Peyer's patch (tissue), 4 donors: ENCODE measurements at regions not wholly inside any gene's neighbourhood (a gene's known extent, or its start where the extent isn't known, plus 50 kb on each side); places are given as distances from the start of the nearest gene placed in this dataset.
"Not testable (repeated sequence)": the region's sequence is repeated elsewhere in the genome, so short reads cannot be mapped to it uniquely, and the experiment has no call there.

Source experiments
- CTCF ChIP-seq, 6 experiments: fragments of 450-650 bp in 4 of 6; fragments of 200-600 bp in 2 of 6; sonication (generic) in 1 of 6; IDR thresholded peaks; one replicate each; pipeline ENCODE4 v1.5.1; 2017 to 2019; ENCODE audit warnings: antibody characterized with exemption in 6 of 6, mild to moderate bottlenecking in 3 of 6, moderate library complexity in 1 of 6
- POLR2A ChIP-seq, 2 donors: fragments of 450-650 bp; IDR thresholded peaks; one replicate each; pipeline ENCODE4 v1.5.1; 2017; ENCODE audit warnings: antibody characterized with exemption in 2 of 2, mild to moderate bottlenecking in 2 of 2, moderate library complexity in 2 of 2

DNA sequence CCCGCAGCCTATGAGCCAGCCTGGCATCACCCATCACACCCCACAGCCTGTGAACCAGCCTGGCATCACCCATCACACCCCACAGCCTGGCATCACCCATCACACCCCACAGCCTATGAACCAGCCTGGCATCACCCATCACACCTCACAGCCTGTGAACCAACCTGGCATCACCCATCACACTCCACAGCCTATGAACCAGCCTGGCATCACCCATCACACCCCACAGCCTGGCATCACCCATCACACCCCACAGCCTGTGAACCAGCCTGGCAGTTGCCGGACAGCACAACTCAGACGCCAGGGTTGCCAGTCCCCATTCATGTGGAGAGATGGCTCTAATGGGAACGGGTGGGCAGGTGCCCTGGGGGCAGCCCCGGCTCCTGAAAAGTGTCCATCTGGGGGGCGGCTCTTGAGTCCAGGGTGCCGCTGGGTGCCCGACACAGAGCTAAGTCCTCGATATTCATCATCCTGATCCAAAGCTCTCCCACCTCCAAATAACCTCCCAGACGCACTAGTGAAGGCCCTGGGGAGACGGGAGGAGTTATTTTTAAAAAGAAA, 116.9 kb upstream of the AFDN start:
- not testable (repeated sequence) for TF ChIP-seq CTCF, POLR2A (IDR thresholded peaks at IDR 0.05)
